Pancreas (tissue), 10 donors: ENCODE measurements at regions not wholly inside any gene's neighbourhood (a gene's known extent, or its start where the extent isn't known, plus 50 kb on each side); places are given as distances from the start of the nearest gene placed in this dataset.

Experiments used
- ATAC-seq, 4 donors: fragments of 200-7000 bp; cut with Tn5 transposase; one replicate each; pipeline versions ENCODE4 v1.8.0 to v1.9.1; 2020; ENCODE audit warnings: mild to moderate bottlenecking in 4 of 4, moderate library complexity in 4 of 4
- DNase-seq, 6 donors: peaks; one replicate each; pipeline ENCODE4 v3.0.0-alpha.2; 2020
- FAIRE-seq: peaks from 2 replicates; lab custom pipeline; 2012; peaks lifted over from hg19 to GRCh38; lab: Jason Lieb, UNC
- H3K27ac ChIP-seq, 4 donors: fragments of 200-600 bp; sonication (generic); 1 replicate in 3 of 4; 2 replicates in 1 of 4; pipeline versions ENCODE4 v1.5.0 to v1.8.0; 2020
- H3K27me3 ChIP-seq, 4 donors: fragments of 200-600 bp; one replicate each; pipeline ENCODE4 v1.8.0; 2021
- H3K36me3 ChIP-seq, 3 donors: fragments of 200-600 bp; sonication (generic) in 1 of 3; one replicate each; pipeline versions ENCODE4 v1.5.0 to v1.8.0; 2020 to 2021
- H3K4me1 ChIP-seq, 3 donors: fragments of 200-600 bp; one replicate each; pipeline ENCODE4 v1.8.0; 2021
- H3K4me3 ChIP-seq, 4 donors: fragments of 200-600 bp; sonication (generic) in 2 of 4; one replicate each; pipeline versions ENCODE4 v1.5.0 to v1.8.0; 2020 to 2021
- H3K9me3 ChIP-seq, 4 donors: fragments of 200-600 bp; one replicate each; pipeline ENCODE4 v1.8.0; 2021
- WGBS, 2 donors: extraction: QIAGEN DNeasy Blood & Tissue Kit; methylation state at CpG; one replicate each; pipeline ENCODE4 v1.1.7; 2013; 5-methylcytosine and 5-hydroxymethylcytosine counted together
- intact Hi-C, 3 donors: fragments of 100-400 bp; cut with DNase I; formaldehyde crosslinking; loops; one replicate each; pipeline versions ENCODE4 v1.11.1 to v1.14.2; 2022
- TF ChIP-seq, protein P1 (sequence below), 4 donors: fragments of 200-600 bp; sonication (generic) in 3 of 4; IDR thresholded peaks; one replicate each; pipeline versions ENCODE4 v1.5.0 to v1.8.0; 2021; ENCODE audit warnings: antibody characterized with exemption in 4 of 4
- donor health status: healthy with polysubstance abuse.
- donor health status: DM: no; HTN: no; CAD: no; lungs with moderate emphysema.
- donor health status: DM: no; HTN: no; CAD: no.
- donor health status: control.
- donor health status: control.
- donor health status: Bipolar disorder and iron deficiency.
- donor health status: DM: yes; HTN: yes; CAD: no.
- donor health status: DM: no; HTN: no; CAD: no.
- donor health status: DM: no; HTN: no; CAD: no.
- donor health status: DM: yes; HTN: yes; CAD: no.

DNA sequence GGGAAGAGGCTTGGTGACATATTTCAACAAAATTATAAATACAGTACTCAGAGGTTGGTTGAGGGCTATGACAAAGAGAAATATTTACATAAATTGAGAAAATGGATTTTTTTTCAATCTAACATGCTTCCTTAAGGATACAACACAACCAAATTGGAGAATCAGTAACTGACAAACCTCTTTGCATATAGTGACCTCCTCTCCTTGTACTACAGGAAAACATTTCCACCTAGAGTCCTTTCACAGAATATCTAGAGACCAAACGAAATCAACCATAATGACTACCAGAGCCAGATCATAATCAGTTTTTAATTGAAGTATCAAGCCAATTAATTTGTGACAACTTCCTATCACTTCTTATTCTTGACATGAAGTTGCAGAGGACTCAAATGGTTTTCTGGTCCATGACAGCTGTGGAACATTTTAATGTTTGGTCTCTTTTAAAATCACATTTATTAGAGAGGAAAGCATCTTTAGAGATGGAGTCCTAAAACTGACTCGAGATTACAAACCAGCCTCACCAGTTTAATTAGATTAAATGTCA, 1636.5 kb upstream of the C9orf72 start:
- Histone ChIP-seq H3K27me3 (peaks cover 0 to 3% (median under 1%) of the 10 kb centered on the region in 4 donors), H3K27ac (no peak overlapping the region), H3K4me1 (peaks cover 0 to 11% (median 0%) of the 10 kb centered on the region in 3 donors), H3K9me3 (no peaks in the 10 kb centered on the region), H3K36me3 (no peaks in the 10 kb centered on the region), H3K4me3 (no peak overlapping the region)
- no peak for ATAC-seq
- DNase-seq, result no peak
- intact Hi-C loops, result no loop called here
- TF ChIP-seq, protein P1, sequence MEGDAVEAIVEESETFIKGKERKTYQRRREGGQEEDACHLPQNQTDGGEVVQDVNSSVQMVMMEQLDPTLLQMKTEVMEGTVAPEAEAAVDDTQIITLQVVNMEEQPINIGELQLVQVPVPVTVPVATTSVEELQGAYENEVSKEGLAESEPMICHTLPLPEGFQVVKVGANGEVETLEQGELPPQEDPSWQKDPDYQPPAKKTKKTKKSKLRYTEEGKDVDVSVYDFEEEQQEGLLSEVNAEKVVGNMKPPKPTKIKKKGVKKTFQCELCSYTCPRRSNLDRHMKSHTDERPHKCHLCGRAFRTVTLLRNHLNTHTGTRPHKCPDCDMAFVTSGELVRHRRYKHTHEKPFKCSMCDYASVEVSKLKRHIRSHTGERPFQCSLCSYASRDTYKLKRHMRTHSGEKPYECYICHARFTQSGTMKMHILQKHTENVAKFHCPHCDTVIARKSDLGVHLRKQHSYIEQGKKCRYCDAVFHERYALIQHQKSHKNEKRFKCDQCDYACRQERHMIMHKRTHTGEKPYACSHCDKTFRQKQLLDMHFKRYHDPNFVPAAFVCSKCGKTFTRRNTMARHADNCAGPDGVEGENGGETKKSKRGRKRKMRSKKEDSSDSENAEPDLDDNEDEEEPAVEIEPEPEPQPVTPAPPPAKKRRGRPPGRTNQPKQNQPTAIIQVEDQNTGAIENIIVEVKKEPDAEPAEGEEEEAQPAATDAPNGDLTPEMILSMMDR (IDR thresholded peaks at IDR 0.05), result no peak
- WGBS, 2 donors, result 18 to 20% methylated on average over 2 of the region's 2 CpGs
- FAIRE-seq, result no peak

DNA sequence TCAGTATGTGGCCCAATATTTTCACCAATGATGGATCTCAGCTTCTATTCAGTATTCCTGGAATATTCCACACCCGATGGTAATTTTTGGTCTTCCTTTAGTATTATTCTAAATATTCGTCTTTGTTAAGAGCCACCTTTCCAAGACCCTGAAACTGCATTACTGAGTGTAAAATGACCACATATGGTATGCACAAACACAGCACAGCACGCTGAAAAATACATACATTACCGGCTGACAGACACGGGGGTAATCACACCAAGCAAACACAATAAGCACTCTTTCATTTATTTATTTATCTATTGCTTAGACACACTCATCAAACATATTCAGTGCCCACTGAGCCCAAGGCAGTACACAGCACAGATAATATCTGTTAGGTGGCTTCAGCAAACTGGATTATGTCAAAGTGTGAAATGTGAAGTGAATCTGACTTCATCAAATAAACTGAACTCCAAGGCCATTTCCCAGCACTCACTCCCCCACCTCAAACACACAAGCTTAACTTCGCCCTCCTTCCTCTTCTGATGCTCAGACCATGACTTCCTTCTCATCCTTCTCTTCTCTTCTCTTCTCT, 1637.8 kb upstream of the C9orf72 start:
- no peak for ATAC-seq
- intact Hi-C loops, result no loop called here
- Histone ChIP-seq H3K27ac (no peak overlapping the region), H3K36me3 (no peaks in the 10 kb centered on the region), H3K9me3 (no peaks in the 10 kb centered on the region), H3K4me3 (no peak overlapping the region), H3K4me1 (peaks cover 0 to 11% (median 0%) of the 10 kb centered on the region in 3 donors), H3K27me3 (peaks cover 0 to 14% (median 5%) of the 10 kb centered on the region in 4 donors)
- DNase-seq, result no peak
- WGBS, 2 donors, result 18 to 24% methylated on average over 6 of the region's 6 CpGs
- TF ChIP-seq, protein P1 (IDR thresholded peaks at IDR 0.05), result no peak
- no peak for FAIRE-seq

DNA sequence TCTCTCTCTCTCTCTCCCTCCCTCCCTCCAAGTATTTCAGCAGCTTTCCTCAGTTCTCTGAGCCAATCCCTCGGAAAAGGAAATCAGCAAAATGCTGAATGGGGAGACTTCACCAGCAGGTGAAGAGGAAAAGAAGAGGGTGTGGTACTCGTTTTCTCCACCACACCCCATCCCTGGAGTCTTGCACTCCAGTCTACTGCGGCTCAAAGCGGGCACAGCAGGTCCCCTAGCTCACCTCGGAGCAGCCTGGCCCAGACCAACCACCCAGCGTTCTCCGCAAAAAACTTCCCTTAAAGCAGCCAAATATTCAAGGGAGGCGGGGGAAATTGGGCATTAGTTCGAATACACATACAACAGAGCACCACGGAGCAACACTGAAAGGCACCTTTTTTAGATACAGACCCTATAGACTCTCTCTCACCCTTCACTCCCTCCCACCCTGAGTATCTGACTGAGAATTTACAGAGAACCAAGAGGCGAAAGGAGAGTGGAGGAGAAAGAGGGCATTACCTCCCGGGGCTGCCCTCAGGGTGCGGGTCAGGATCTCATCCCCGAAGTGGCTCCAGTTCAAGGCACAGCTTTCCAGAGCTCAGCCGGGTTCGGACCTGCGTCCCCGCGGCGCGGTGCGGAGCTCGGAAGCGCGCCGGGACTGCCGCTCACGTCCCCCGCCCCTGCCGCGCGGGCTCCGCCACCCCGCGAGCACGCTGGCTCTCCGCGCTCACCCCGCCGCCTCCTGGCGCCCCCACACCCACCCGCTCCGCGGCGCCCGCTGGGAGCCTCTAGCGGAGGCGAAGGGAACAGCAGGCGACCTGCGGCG, 1638.5 kb upstream of the C9orf72 start:
- FAIRE-seq (no peak), DNase-seq (peak; percentile 33 to 89 (median 63))

DNA sequence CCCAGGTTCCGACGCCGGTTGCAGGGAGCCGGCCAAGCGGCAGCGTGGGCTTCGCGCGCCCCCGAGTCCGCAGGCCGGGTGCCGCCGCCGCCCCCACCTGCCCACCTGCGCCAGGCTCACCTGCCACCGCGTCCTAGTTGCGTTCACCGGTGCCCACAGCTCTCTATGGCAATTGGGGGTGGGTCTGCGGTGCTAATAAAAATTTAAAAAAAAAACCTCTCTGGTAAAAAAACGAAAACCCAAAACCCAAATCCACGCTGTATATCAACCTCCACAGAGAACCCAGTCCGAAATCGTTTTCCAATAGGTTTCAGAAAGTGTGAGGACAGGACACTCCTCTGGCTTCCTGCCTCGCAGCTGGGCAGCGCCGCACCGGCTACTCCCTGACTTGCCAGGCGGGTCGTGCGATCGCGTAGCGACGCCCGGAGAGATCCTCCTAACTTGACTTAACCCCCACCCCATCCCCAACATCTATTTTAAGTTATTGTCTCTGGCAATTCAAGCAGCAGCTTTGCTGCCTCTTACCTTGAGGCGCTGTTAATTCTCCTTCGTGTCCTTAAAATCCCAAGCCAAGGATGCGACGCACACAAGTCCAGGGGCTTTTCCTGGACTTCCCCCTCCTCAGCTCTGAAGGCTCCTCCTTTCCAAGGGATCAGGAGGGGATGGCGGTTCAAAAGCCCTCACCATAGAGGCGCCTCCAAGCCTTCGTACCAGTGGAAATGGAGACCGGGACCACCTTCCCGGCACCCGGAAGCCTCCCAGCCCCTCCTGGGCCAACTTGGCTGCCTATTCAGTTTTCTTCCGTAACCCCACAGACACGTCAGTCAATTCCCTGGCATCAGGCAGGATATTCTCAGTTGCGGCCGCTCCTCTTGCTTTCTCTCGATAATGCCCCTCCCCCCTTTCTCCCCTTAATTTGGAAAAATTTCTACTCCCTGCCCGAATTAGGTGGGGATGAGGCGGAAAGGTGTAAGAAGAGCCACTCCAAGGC, 1639.4 kb upstream of the C9orf72 start:
- peak overlapping the region; percentile 13 to 50 (median 36) for H3K4me3 ChIP-seq

More for the DNA sequence above, 1638.5 kb upstream of the C9orf72 start:
- ATAC-seq, result peak; percentile 86 to 88 (median 86)
- TF ChIP-seq, protein P1 (IDR thresholded peaks at IDR 0.05), result peak; percentile 71 to 83 (median 76)
- H3K27me3 ChIP-seq, result peaks cover 0 to 15% (median 5%) of the 10 kb centered on the region in 4 donors
- H3K27ac ChIP-seq, result no peak overlapping the region
- intact Hi-C loops, result no loop called here
- WGBS, 2 donors, result 1 to 2% methylated on average over 46 to 51 of the region's 51 CpGs
- H3K9me3 ChIP-seq, result no peaks in the 10 kb centered on the region
- no peaks in the 10 kb centered on the region for H3K36me3 ChIP-seq
- peak overlapping the region; percentile 13 to 50 (median 36) for H3K4me3 ChIP-seq
- H3K4me1 ChIP-seq, result peaks cover 0 to 11% (median 0%) of the 10 kb centered on the region in 3 donors

More for the DNA sequence above, 1639.4 kb upstream of the C9orf72 start:
- intact Hi-C loops, result no loop called here
- H3K4me1 ChIP-seq, result peaks cover 0 to 11% (median 0%) of the 10 kb centered on the region in 3 donors
- peak; percentile 43 to 58 (median 49) for ATAC-seq
- H3K36me3 ChIP-seq, result no peaks in the 10 kb centered on the region
- TF ChIP-seq, protein P1 (IDR thresholded peaks at IDR 0.05), result no peak
- H3K27me3 ChIP-seq, result peaks cover 0 to 17% (median 5%) of the 10 kb centered on the region in 4 donors
- no peak for FAIRE-seq
- peak in 5 of 6 donors; percentile 17 to 68 (median 32) for DNase-seq
- H3K9me3 ChIP-seq, result no peaks in the 10 kb centered on the region
- H3K27ac ChIP-seq, result no peak overlapping the region
- 1% methylated on average over 42 to 54 of the region's 54 CpGs for WGBS, 2 donors
